HG03045 (cell line): ENCODE measurements at regions not wholly inside any gene's neighbourhood (a gene's known extent, or its start where the extent isn't known, plus 50 kb on each side); places are given as distances from the start of the nearest gene placed in this dataset.
A peak's percentile ranks its signal among the peaks of the same experiment; 100 is the strongest.

Experiments
- ATAC-seq: cut with Tn5 transposase; IDR thresholded peaks from one replicate; pipeline ENCODE4 v1.9.1; 2021; ENCODE audit warnings: mild to moderate bottlenecking, moderate library complexity; ENCODE audit not compliant: unreplicated experiment

DNA sequence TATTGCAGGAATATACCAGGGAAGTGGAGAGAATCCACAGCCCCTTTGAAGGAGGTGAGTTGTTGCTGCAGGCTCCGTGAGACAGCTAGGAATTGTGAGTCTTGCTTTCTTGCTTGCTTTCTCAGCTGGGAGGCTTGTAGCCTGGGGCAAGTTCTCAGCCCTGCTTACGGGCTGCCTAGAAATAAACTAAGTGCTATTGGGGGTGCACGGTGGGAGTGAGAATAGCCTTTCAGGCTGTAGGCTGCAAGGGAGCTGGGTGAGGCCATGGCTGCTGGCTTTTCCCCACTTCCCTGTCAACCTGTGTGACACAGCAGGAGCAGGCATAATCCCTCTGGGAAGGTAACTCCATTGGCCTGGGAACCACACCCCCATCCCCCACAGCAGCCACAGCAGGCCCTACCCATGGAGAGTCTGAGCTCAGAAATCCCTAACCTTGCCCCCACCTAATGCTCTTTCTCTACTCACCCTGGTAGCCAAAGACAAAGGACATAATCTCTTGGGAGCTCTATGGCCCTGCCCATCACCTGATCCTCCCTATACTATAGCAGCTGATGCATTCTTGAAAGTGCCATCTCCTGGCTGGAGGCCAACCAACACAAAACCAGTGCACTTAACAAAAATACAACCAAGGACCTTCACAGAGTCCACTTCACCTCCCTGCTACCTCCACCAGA is 113.0 kb downstream of the MMRN1 start:
- ATAC-seq = no peak

DNA sequence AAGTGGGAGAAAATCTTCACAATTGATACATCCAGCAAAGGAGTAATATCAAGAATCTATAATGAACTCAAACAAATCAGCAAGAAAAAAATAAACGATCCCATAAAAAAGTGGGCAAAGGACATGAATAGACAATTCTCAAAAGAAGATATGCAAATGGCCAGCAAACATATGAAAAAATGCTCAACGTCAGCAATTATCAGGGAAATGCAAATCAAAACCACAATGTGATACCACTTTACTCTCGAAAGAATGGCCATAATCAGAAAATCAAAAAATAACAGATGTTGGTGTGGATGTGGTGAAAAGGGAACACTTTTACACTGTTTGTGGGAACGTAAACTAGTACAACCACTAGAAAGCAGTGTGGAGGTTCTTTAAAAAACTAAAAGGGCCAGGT is 114.3 kb upstream of the CCSER1 start:
- no peak for ATAC-seq

GRCh38 chr4:90024519-90024918 is 102.7 kb upstream of the CCSER1 start:
- ATAC-seq = no peak

GRCh38 chr4:90025248-90025647 is 101.9 kb upstream of the CCSER1 start:
- ATAC-seq = no peak

- ATAC-seq = peak; percentile 79
These were observed 99.6 kb upstream of the CCSER1 start for GRCh38 chr4:90027565-90027964.

GRCh38 chr4:90028460-90028859 is 98.7 kb upstream of the CCSER1 start:
- ATAC-seq = no peak

GRCh38 chr4:90030202-90030601 is 97.0 kb upstream of the CCSER1 start:
- no peak for ATAC-seq

GRCh38 chr4:90030953-90031352 is 96.2 kb upstream of the CCSER1 start:
- ATAC-seq = no peak

- ATAC-seq = no peak
These were observed 88.1 kb upstream of the CCSER1 start for GRCh38 chr4:90039122-90039521.

DNA sequence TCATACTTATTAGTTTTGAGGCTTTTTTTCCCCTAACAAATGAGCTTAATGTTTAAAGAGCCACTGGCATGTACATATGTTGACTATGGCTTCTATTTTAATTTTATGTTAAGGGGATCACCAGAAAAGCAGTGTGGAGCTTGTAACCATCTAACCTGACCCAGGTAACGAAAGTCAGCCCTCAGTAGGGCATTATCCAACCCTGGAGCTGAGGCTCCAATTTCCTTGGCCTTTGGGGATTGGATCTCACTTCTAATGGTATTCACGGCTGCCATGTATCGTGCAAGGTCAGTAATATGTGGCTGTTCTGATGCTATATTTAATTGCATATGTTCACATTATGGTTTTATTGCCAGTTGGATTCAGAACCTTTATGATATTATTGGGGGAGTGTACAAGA is 75.2 kb upstream of the CCSER1 start:
- ATAC-seq = no peak

GRCh38 chr4:90057091-90057490 is 70.1 kb upstream of the CCSER1 start:
- ATAC-seq = no peak

DNA sequence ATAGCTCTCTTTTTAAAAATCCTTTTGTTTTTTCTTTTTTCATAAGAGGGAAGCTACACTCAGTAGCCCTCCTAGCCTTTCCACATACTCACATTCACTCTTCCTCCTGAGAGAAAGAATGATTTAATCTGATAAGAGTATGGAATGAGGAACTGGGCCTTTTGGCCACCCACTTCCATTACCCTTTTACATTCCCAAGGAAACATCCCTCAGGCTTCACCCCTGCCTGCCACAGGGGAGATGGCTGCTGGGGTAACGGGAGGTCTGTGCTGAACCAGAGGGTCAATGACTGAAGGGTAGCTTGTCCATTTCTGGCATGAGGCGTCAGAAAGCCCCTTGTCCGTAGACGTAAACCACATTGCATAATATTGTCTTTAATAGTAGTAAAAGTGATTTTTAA is 67.2 kb upstream of the CCSER1 start:
- ATAC-seq = no peak

- ATAC-seq = no peak
These were observed 65.3 kb upstream of the CCSER1 start for GRCh38 chr4:90061881-90062280.

GRCh38 chr4:90064196-90064595 is 63.0 kb upstream of the CCSER1 start:
- ATAC-seq = no peak

DNA sequence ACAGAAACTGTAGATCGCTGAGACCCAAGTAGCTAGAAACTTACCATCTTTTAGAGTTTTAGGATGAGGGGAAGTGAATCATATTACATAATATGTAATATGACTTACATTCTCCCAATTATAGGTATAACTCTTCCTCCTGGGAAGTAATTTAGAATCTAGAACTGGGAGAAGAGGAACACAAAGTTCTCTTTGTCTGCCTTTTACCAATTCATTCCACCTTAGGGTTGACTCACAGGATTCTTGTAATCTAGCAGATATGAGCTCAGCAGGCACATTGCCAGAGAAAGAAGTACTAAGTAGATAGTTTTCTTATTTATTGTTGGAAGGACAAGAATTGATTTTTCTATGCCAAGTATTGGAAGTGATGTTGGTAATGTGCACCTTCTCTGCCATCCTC is 58.0 kb upstream of the CCSER1 start:
- no peak for ATAC-seq

- ATAC-seq = no peak
These were observed 55.6 kb upstream of the CCSER1 start for GRCh38 chr4:90071289-90072235.

GRCh38 chr4:90074322-90074886 is 52.8 kb upstream of the CCSER1 start:
- ATAC-seq = no peak
